Heart right ventricle (tissue), 16 donors: ENCODE measurements at regions not wholly inside any gene's neighbourhood (a gene's known extent, or its start where the extent isn't known, plus 50 kb on each side); places are given as distances from the start of the nearest gene placed in this dataset.

Experiments
- ATAC-seq, 8 donors: fragments of 200-7000 bp; cut with Tn5 transposase; one replicate each; pipeline ENCODE4 v1.9.1; 2020; ENCODE audit warnings: mild to moderate bottlenecking in 8 of 8, moderate library complexity in 8 of 8, moderate number of reproducible peaks in 1 of 8
- DNase-seq, 2 donors: peaks; one replicate each; pipeline ENCODE4 v3.0.0-alpha.2; 2020
- H3K27ac ChIP-seq, 10 donors: fragments of 200-600 bp; sonication (generic) in 2 of 10; one replicate each; pipeline versions ENCODE4 v1.5.0 to v1.8.0; 2020 to 2022; ENCODE audit warnings: mild to moderate bottlenecking in 3 of 10
- H3K27me3 ChIP-seq, 7 donors: fragments of 200-600 bp; one replicate each; pipeline ENCODE4 v1.8.0; 2021 to 2022; ENCODE audit warnings: mild to moderate bottlenecking in 2 of 7
- H3K36me3 ChIP-seq, 9 donors: fragments of 200-600 bp; sonication (generic) in 1 of 9; one replicate each; pipeline versions ENCODE4 v1.5.0 to v1.8.0; 2020 to 2022; ENCODE audit warnings: mild to moderate bottlenecking in 2 of 9
- H3K4me1 ChIP-seq, 9 donors: fragments of 200-600 bp; sonication (generic) in 1 of 9; one replicate each; pipeline versions ENCODE4 v1.5.0 to v1.8.0; 2020 to 2022; ENCODE audit warnings: mild to moderate bottlenecking in 4 of 9
- H3K4me3 ChIP-seq, 10 donors: fragments of 200-600 bp; sonication (generic) in 2 of 10; one replicate each; pipeline versions ENCODE4 v1.5.0 to v1.8.0; 2020 to 2022; ENCODE audit warnings: mild to moderate bottlenecking in 7 of 10, moderate library complexity in 2 of 10
- H3K9me3 ChIP-seq, 11 donors: fragments of 200-600 bp in 10 of 11; sonication (generic) in 2 of 11; one replicate each; pipeline versions ENCODE4 v1.5.0 to v1.8.0; 2013 to 2022; ENCODE audit warnings: mild to moderate bottlenecking in 2 of 11, control low read depth in 1 of 11, moderate library complexity in 1 of 11
- WGBS, 2 donors: extraction: QIAGEN DNeasy Blood & Tissue Kit; methylation state at CpG; one replicate each; pipeline ENCODE4 v1.1.7; 2013; ENCODE audit warnings: inconsistent platforms in 1 of 2; 5-methylcytosine and 5-hydroxymethylcytosine counted together
- intact Hi-C, 10 donors: fragments of 100-400 bp; cut with DNase I; formaldehyde crosslinking; loops; one replicate each; pipeline versions ENCODE4 v1.11.1 to v1.14.2; 2022
- TF ChIP-seq, protein P1 (sequence below), 9 donors: fragments of 200-600 bp; sonication (generic) in 2 of 9; IDR thresholded peaks; one replicate each; pipeline versions ENCODE4 v1.5.0 to v1.8.0; 2021 to 2022; ENCODE audit warnings: antibody characterized with exemption in 9 of 9, mild to moderate bottlenecking in 5 of 9, moderate library complexity in 1 of 9
- donor health status: Arrhythmogenic right ventricular cardiomyopathy.
- donor health status: ischemic (EF 13 %, LVEDD 7.1; RV severe dilation, severe dysfunction).
- donor health status: healthy with polysubstance abuse.
- donor health status: DM: no; HTN: yes; CAD: no.
- donor health status: DM: no; HTN: no; CAD: no.
- donor health status: ischemic (EF 25% LVEDD 6.9; RV normal size, moderate dysfunction).
- donor health status: ischemic (EF 25% LVEDD 5.7; RV mildly dilated, moderate dysfunction).
- donor health status: healthy.
- donor health status: DM: yes; HTN: yes; CAD: no.
- donor health status: Ischemic cardiomyopathy.
- donor health status: ischemic (EF 35%, LVEDD 5.7; RV mildly dilated, moderate dysfunction).
- donor health status: nonischemic (EF 11% LVEDD 7.7; RV severe dilation, severe dysfunction).
- donor health status: DM: yes; HTN: yes; CAD: no.
- donor health status: PGD.
- donor health status: ischemic (EF 29% LVEDD 5.4; RV normal size, mild dysfunction).
- donor health status: nonischemic (EF 23%, LVEDD 6.1; RV moderate dilation, normal function).

- Histone ChIP-seq H3K27ac (no peak overlapping the region), H3K4me1 (no peaks in the 10 kb centered on the region), H3K36me3 (no peaks in the 10 kb centered on the region), H3K27me3 (no peaks in the 10 kb centered on the region), H3K9me3 (no peaks in the 10 kb centered on the region), H3K4me3 (no peak overlapping the region)
- ATAC-seq (no peak), DNase-seq (no peak)
- WGBS, 2 donors: 23 to 26% methylated on average over 3 of the region's 3 CpGs
- intact Hi-C loops: no loop called here
- TF ChIP-seq, protein P1, sequence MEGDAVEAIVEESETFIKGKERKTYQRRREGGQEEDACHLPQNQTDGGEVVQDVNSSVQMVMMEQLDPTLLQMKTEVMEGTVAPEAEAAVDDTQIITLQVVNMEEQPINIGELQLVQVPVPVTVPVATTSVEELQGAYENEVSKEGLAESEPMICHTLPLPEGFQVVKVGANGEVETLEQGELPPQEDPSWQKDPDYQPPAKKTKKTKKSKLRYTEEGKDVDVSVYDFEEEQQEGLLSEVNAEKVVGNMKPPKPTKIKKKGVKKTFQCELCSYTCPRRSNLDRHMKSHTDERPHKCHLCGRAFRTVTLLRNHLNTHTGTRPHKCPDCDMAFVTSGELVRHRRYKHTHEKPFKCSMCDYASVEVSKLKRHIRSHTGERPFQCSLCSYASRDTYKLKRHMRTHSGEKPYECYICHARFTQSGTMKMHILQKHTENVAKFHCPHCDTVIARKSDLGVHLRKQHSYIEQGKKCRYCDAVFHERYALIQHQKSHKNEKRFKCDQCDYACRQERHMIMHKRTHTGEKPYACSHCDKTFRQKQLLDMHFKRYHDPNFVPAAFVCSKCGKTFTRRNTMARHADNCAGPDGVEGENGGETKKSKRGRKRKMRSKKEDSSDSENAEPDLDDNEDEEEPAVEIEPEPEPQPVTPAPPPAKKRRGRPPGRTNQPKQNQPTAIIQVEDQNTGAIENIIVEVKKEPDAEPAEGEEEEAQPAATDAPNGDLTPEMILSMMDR (IDR thresholded peaks at IDR 0.05): no peak
Measured at GRCh38 chr21:23686737-23687523, 1920.4 kb downstream of the MRPL39 start.

- no peaks in the 10 kb centered on the region for H3K27me3 ChIP-seq
- no peaks in the 10 kb centered on the region for H3K9me3 ChIP-seq
- 45 to 50% methylated on average over 2 of the region's 2 CpGs for WGBS, 2 donors
- intact Hi-C loops: no loop called here
- TF ChIP-seq, protein P1 (IDR thresholded peaks at IDR 0.05): no peak
- no peak for DNase-seq
- H3K4me3 ChIP-seq: no peak overlapping the region
- no peaks in the 10 kb centered on the region for H3K4me1 ChIP-seq
- no peak overlapping the region for H3K27ac ChIP-seq
- no peaks in the 10 kb centered on the region for H3K36me3 ChIP-seq
- no peak for ATAC-seq
Measured at GRCh38 chr21:23684431-23684830, 1922.8 kb downstream of the MRPL39 start.

DNA sequence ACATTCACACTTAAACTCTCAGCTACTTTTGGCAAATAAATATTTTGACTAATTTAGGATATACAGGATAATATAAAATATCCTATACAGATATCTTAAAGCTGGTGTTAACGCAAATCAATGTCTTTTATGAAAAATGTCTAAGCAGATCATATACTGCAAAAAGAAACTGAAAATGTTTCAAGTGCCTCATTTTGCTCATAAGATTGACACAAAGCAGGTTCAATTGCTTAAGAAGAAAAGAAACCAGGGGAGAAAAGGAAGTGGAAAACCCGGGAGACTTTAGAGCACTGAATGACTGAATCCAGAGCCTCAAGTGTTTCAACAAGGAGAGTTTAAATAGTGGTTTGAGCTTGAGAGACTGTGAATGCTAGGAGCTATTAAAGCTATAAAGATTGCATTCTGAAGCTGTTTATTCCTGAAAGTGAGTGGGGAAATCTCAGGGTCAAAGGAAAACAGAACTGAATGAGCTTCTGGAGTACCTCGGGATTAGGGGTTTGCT, 1943.0 kb downstream of the MRPL39 start:
- no peak for ATAC-seq
- intact Hi-C loops: no loop called here

DNA sequence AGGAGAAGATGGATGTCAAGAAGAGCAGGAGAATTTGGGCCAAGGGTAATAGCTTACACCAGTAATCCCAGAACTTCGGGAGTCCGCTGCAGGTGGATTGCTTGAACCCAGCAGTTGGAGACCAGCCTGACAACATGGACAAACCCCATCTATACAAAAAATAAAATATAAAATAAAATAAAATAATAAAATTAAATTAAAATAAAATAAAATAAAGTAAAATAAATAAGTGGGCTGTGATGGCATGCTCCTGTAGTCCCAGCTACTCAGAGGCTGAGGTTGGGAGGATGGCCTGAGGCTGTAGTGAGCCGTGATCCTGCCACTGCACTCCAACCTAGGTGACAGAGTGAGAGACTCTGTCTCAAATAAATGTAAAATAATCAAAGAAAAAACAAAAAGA, 1946.7 kb downstream of the MRPL39 start:
- 88 to 91% methylated on average over 3 of the region's 3 CpGs for WGBS, 2 donors
- DNase-seq (no peak), ATAC-seq (no peak)
- no peaks in the 10 kb centered on the region for H3K4me1 ChIP-seq
- intact Hi-C loops: no loop called here
- no peak overlapping the region for H3K27ac ChIP-seq
- TF ChIP-seq, protein P1 (IDR thresholded peaks at IDR 0.05): no peak
- H3K4me3 ChIP-seq: no peak overlapping the region
- H3K27me3 ChIP-seq: no peaks in the 10 kb centered on the region
- no peaks in the 10 kb centered on the region for H3K9me3 ChIP-seq
- no peaks in the 10 kb centered on the region for H3K36me3 ChIP-seq

More for the DNA sequence above, 1943.0 kb downstream of the MRPL39 start:
- DNase-seq: no peak
- WGBS, 2 donors: 63 to 70% methylated on average over 3 of the region's 3 CpGs
- Histone ChIP-seq H3K4me3 (no peak overlapping the region), H3K27me3 (no peaks in the 10 kb centered on the region), H3K36me3 (no peaks in the 10 kb centered on the region), H3K4me1 (peaks cover 0 to 5% (median 0%) of the 10 kb centered on the region in 9 donors), H3K27ac (no peak overlapping the region), H3K9me3 (no peaks in the 10 kb centered on the region)
- TF ChIP-seq, protein P1 (IDR thresholded peaks at IDR 0.05): no peak
